Smooth muscle cell (in vitro differentiated cells): ENCODE measurements at regions not wholly inside any gene's neighbourhood (a gene's known extent, or its start where the extent isn't known, plus 50 kb on each side); places are given as distances from the start of the nearest gene placed in this dataset.
"Not testable (repeated sequence)": the region's sequence is repeated elsewhere in the genome, so short reads cannot be mapped to it uniquely, and the experiment has no call there.

Source experiments
- DNase-seq: peaks from one replicate; lab custom pipeline; 2025; ENCODE audit not compliant: unreplicated experiment; lab: John Stamatoyannopoulos, UW
- H2AFZ ChIP-seq: fragments of 200-600 bp; sonication (generic); 2 replicates; pipeline ENCODE4 v1.6.0; 2016; ENCODE audit warnings: antibody characterized with exemption, low read depth, mild to moderate bottlenecking
- H3F3A ChIP-seq: fragments of 200-600 bp; sonication (generic); 2 replicates; pipeline ENCODE4 v1.6.0; 2017; ENCODE audit warnings: antibody characterized with exemption, low read depth
- H3K27ac ChIP-seq: fragments of 200-600 bp; sonication (generic); 2 replicates; pipeline ENCODE4 v1.5.1; 2016; ENCODE audit warnings: low read depth, mild to moderate bottlenecking
- H3K27me3 ChIP-seq: fragments of 200-600 bp; sonication (generic); 2 replicates; pipeline ENCODE4 v1.6.1; 2016; ENCODE audit warnings: low read depth, mild to moderate bottlenecking
- H3K36me3 ChIP-seq: fragments of 200-600 bp; sonication (generic); 2 replicates; pipeline ENCODE4 v1.5.1; 2016; ENCODE audit warnings: low read depth
- H3K4me1 ChIP-seq: fragments of 200-600 bp; sonication (generic); 2 replicates; pipeline ENCODE4 v1.5.1; 2016; ENCODE audit warnings: low read depth
- H3K4me2 ChIP-seq: fragments of 200-600 bp; sonication (generic); 2 replicates; pipeline ENCODE4 v1.6.0; 2016; ENCODE audit warnings: mild to moderate bottlenecking
- H3K4me3 ChIP-seq: fragments of 200-600 bp; sonication (generic); 2 replicates; pipeline ENCODE4 v1.5.1; 2016; ENCODE audit warnings: mild to moderate bottlenecking
- H3K79me2 ChIP-seq: fragments of 200-600 bp; sonication (generic); 2 replicates; pipeline ENCODE4 v1.6.0; 2016; ENCODE audit warnings: low read depth, mild to moderate bottlenecking
- H3K9ac ChIP-seq: fragments of 200-600 bp; sonication (generic); 2 replicates; pipeline ENCODE4 v1.6.0; 2016; ENCODE audit warnings: low read depth
- H3K9me3 ChIP-seq: fragments of 200-600 bp; sonication (generic); replicated peaks from 2 replicates; pipeline ENCODE4 v1.5.1; 2016; ENCODE audit warnings: low read depth
- H4K20me1 ChIP-seq: fragments of 200-600 bp; sonication (generic); 2 replicates; pipeline ENCODE4 v1.6.0; 2016; ENCODE audit warnings: low read depth
- WGBS: methylation state at CpG from one replicate; pipeline ENCODE4 v1.1.7; 2016; ENCODE audit warnings: low lambda C conversion rate; 5-methylcytosine and 5-hydroxymethylcytosine counted together
- TF ChIP-seq, protein P1 (sequence below): fragments of 200-600 bp; sonication (generic); IDR thresholded peaks from 2 replicates; pipeline ENCODE4 v1.5.1; 2017; ENCODE audit warnings: borderline replicate concordance, mild to moderate bottlenecking, antibody characterized with exemption; ENCODE audit not compliant: insufficient read depth, poor library complexity, severe bottlenecking

DNA sequence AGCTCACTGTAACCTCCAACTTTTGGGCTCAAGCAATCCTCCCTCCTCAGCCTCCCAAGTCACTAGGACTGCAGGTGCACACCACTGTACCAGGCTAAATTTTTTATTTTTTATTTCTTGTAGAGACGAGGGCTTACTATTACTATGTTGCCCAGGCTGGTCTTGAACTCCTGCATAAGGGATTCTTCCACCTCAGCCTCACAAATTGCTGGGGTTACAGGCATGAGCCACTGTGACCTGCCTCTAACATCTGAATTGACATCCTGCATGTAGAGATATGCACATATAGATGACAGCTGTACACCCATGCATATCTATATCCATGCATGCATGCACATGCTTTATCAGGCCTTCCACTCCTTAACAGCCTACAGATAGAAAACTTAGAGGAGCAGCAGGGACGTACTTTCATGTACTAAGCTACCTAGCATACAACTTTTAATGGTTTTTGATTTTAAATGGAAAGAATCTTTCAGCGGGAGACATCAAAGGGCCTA, 740.9 kb upstream of the TPTE start:
- TF ChIP-seq, protein P1, sequence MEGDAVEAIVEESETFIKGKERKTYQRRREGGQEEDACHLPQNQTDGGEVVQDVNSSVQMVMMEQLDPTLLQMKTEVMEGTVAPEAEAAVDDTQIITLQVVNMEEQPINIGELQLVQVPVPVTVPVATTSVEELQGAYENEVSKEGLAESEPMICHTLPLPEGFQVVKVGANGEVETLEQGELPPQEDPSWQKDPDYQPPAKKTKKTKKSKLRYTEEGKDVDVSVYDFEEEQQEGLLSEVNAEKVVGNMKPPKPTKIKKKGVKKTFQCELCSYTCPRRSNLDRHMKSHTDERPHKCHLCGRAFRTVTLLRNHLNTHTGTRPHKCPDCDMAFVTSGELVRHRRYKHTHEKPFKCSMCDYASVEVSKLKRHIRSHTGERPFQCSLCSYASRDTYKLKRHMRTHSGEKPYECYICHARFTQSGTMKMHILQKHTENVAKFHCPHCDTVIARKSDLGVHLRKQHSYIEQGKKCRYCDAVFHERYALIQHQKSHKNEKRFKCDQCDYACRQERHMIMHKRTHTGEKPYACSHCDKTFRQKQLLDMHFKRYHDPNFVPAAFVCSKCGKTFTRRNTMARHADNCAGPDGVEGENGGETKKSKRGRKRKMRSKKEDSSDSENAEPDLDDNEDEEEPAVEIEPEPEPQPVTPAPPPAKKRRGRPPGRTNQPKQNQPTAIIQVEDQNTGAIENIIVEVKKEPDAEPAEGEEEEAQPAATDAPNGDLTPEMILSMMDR: no peak
- H3K9ac ChIP-seq: no peak overlapping the region
- no peaks in the 10 kb centered on the region for H3F3A ChIP-seq
- no peak overlapping the region for H3K27ac ChIP-seq
- H3K4me2 ChIP-seq: no peak overlapping the region
- H3K4me1 ChIP-seq: no peaks in the 10 kb centered on the region
- 52% methylated on average over 3 of the region's 3 CpGs for WGBS
- no peaks in the 10 kb centered on the region for H3K79me2 ChIP-seq
- H3K27me3 ChIP-seq: no peaks in the 10 kb centered on the region
- H2AFZ ChIP-seq: no peak overlapping the region
- H3K4me3 ChIP-seq: no peak overlapping the region
- peaks cover 50% of the 10 kb centered on the region for H3K9me3 ChIP-seq
- no peak for DNase-seq
- H4K20me1 ChIP-seq: no peaks in the 10 kb centered on the region
- H3K36me3 ChIP-seq: no peaks in the 10 kb centered on the region

DNA sequence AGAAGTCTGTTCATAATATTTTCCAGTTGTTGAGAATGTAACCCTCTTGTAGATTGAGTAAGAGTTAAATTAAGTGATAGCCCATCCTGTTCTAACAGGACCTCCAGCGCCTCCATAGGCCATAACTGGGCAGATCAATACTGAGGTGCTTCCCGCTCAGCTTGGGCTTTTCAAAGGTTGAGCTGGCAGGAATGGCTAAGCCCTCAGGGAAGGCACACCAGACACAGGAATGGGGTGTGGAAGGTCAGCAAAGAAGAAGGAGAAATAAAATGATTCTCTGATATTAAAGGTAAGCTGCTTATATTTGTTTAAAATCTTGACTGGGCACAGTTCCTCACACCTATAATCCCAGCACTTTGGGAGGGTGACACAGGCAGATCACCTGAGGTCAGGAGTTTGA, 737.8 kb upstream of the TPTE start:
- not testable (repeated sequence) for H4K20me1 ChIP-seq, H3F3A ChIP-seq, H3K27me3 ChIP-seq, H3K4me2 ChIP-seq, H3K79me2 ChIP-seq, H3K36me3 ChIP-seq, H3K4me3 ChIP-seq, H2AFZ ChIP-seq, H3K9ac ChIP-seq, H3K4me1 ChIP-seq, DNase-seq, H3K27ac ChIP-seq
- WGBS: 60% methylated on average over 2 of the region's 2 CpGs
- peaks cover 50% of the 10 kb centered on the region for H3K9me3 ChIP-seq

DNA sequence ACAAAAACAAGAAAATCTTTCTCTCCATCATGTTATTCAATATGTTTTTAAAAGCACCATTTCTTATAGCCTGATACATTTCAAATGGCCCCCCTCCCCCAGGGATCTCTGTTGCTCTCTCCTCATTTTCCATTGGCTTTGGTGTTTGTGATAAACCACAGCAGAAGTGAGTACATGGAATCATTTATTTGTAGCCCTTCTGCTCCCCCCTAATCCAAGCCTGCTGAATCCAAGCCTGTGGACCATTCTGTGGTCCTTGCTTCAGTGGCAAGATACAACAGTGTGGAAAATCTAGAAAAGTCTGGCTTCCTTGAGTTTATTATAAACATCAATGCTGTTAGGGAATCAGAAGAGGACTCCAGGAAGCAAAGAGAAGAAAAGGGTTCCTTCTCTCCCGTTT, 737.2 kb upstream of the TPTE start:
- not testable (repeated sequence) for DNase-seq, H3K4me2 ChIP-seq, H3K27me3 ChIP-seq, H3K9ac ChIP-seq, H3F3A ChIP-seq, H3K27ac ChIP-seq, H2AFZ ChIP-seq, H3K4me3 ChIP-seq, H4K20me1 ChIP-seq, H3K79me2 ChIP-seq, H3K4me1 ChIP-seq, H3K36me3 ChIP-seq
- peaks cover 46% of the 10 kb centered on the region for H3K9me3 ChIP-seq
- WGBS: 44% methylated on average over 1 of the region's 1 CpG

DNA sequence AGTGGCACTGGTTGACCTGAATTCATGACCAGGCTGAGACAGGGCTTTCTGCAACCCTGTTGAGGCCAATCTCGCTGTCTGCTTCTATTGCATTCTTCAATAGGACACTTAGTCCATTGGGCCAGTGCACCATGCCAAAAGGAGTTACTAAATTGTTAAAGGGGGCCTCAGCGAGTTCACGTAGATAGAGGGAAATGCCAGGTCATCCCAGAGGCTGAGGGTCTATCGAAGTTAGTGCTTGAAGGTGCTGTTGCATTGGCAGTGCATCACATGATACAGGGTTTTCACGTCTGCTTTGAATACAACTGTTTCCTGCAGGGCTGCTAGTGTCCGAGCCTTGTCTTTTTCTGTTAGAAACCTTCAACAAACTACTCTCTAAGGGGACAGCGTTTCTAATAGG, 735.3 kb upstream of the TPTE start:
- 55% methylated on average over 7 of the region's 7 CpGs for WGBS
- H3K27ac ChIP-seq, H3K79me2 ChIP-seq, H3F3A ChIP-seq, H3K4me3 ChIP-seq, H2AFZ ChIP-seq, H3K4me2 ChIP-seq, H3K4me1 ChIP-seq, DNase-seq, H3K27me3 ChIP-seq, H3K9ac ChIP-seq, H4K20me1 ChIP-seq, H3K36me3 ChIP-seq: not testable (repeated sequence)
- peaks cover 47% of the 10 kb centered on the region for H3K9me3 ChIP-seq

DNA sequence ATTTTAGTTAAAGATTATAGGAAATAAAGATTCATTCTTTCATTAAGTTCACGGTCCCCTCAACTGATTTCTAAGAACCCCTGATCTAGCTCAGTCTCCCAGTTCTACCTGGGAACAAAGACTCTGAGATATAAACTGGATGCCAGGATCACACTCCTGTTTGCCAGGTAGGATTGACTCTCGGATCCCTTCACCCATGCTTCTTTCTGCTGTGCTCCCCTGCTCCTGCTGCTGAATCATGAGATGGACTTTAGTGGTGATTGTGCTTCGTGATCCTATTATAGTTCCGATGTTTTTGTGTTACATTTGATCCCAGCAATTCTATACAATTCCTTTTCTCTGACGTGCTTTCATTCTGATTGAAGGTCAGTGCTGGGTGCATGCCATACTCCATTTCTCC, 733.1 kb upstream of the TPTE start:
- not testable (repeated sequence) for H3K36me3 ChIP-seq
- WGBS: 61% methylated on average over 5 of the region's 5 CpGs

DNA sequence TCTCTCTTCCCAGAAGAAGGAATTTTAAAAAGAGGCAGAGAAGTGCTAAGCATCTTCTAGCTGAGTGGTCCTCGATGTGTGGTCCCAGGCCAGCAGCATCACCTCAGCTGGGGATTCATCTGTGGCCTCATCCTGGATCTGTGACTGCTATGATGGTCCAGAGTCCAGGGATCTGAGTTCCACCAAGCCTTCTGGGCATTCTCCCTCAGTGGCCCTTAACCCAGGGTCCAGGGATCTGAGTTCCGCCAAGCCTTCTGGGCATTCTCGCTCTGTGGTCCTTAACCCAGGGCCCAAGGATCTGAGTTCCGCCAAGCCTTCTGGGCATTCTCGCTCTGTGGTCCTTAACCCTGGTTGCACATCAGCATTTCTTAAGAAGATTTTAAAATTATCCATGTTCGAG, 731.0 kb upstream of the TPTE start:
- H3F3A ChIP-seq, H3K27ac ChIP-seq, DNase-seq, H4K20me1 ChIP-seq, H3K4me2 ChIP-seq, H3K9ac ChIP-seq, H3K4me1 ChIP-seq, H3K27me3 ChIP-seq, H3K4me3 ChIP-seq, H3K79me2 ChIP-seq, H3K36me3 ChIP-seq, H2AFZ ChIP-seq: not testable (repeated sequence)
- WGBS: 74% methylated on average over 6 of the region's 6 CpGs
- peaks cover 53% of the 10 kb centered on the region for H3K9me3 ChIP-seq

More for the DNA sequence above, 733.1 kb upstream of the TPTE start:
- peaks cover 57% of the 10 kb centered on the region for H3K9me3 ChIP-seq
- not testable (repeated sequence) for H3K9ac ChIP-seq, H4K20me1 ChIP-seq, H3K4me1 ChIP-seq, H3K27ac ChIP-seq, H3K4me2 ChIP-seq, H3K79me2 ChIP-seq, H3F3A ChIP-seq, H3K4me3 ChIP-seq, H3K27me3 ChIP-seq, DNase-seq, H2AFZ ChIP-seq

DNA sequence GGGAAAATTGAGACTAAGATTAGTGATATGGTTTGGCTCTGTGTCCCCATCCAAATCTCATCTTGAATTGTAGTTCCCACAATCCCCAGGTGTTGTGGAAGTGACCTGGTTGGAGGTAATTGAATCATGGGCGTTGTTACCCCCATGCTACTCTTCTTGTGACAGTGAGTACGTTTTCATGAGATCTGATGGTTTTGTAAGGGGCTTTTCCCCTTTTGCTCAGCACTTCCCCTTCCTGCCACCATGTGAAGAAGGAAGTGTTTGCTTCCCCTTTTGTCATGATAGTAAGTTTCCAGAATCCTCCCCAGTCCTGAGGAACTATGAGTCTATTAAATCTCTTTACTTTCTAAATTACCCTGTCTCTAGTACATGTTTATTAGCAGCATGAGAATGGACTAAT, 729.9 kb upstream of the TPTE start:
- not testable (repeated sequence) for H3K4me2 ChIP-seq, H4K20me1 ChIP-seq, H3F3A ChIP-seq, H3K36me3 ChIP-seq, H3K79me2 ChIP-seq, H3K4me1 ChIP-seq, H3K27me3 ChIP-seq, H3K27ac ChIP-seq, H3K4me3 ChIP-seq, H3K9ac ChIP-seq, H2AFZ ChIP-seq, DNase-seq
- 62% methylated on average over 2 of the region's 2 CpGs for WGBS
- H3K9me3 ChIP-seq: peaks cover 53% of the 10 kb centered on the region

DNA sequence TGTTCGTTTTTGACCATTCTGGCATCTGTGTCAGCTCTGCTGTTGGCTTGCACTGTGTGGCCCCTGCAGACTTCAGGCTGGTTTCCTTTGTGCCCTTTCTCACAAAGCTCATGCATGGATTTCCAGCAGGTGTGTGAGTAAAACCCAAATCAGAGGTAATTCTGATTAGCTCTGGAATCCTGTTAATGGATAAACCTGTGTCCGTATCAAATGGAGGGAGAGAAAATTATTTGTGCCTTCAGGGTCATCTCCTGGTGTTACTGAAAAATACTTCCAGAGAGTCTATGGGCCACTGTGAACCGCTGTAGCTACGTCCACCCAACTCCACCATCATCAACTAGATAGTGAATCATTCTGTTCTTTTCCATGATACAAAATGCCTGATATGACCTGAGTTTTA, 726.1 kb upstream of the TPTE start:
- H4K20me1 ChIP-seq, H3K27me3 ChIP-seq, DNase-seq, H3K4me3 ChIP-seq, H3K4me1 ChIP-seq, H3K79me2 ChIP-seq, H3K27ac ChIP-seq, H3F3A ChIP-seq, H3K9ac ChIP-seq, H3K4me2 ChIP-seq, H3K36me3 ChIP-seq, H2AFZ ChIP-seq: not testable (repeated sequence)
- peaks cover 40% of the 10 kb centered on the region for H3K9me3 ChIP-seq
- WGBS: 58% methylated on average over 4 of the region's 4 CpGs
